Karpas-422 (cell line): ENCODE measurements at regions not wholly inside any gene's neighbourhood (a gene's known extent, or its start where the extent isn't known, plus 50 kb on each side); places are given as distances from the start of the nearest gene placed in this dataset.
"Not testable (repeated sequence)": the region's sequence is repeated elsewhere in the genome, so short reads cannot be mapped to it uniquely, and the experiment has no call there.

Source experiments
- DNase-seq: peaks from one replicate; pipeline ENCODE4 v3.0.0-alpha.2; 2015
- H2AFZ ChIP-seq: fragments of 200-600 bp; sonication (generic); 2 replicates; pipeline ENCODE4 v1.6.1; 2014; ENCODE audit warnings: antibody characterized with exemption, low read length, mixed read lengths
- H3K27ac ChIP-seq: fragments of 200-600 bp; sonication (generic); 2 replicates; pipeline ENCODE4 v1.5.1; 2014; ENCODE audit warnings: mild to moderate bottlenecking, low read length, moderate library complexity
- H3K27me3 ChIP-seq: fragments of 200-600 bp; sonication (generic); 2 replicates; pipeline ENCODE4 v1.6.1; 2014; ENCODE audit warnings: low read length, mixed read lengths
- H3K36me3 ChIP-seq: fragments of 200-600 bp; sonication (generic); 2 replicates; pipeline ENCODE4 v1.6.1; 2014; ENCODE audit warnings: low read length, mixed read lengths; ENCODE audit not compliant: insufficient read depth
- H3K4me1 ChIP-seq: fragments of 200-600 bp; sonication (generic); 2 replicates; pipeline ENCODE4 v1.6.1; 2014; ENCODE audit warnings: mild to moderate bottlenecking, low read length, mixed read lengths
- H3K4me2 ChIP-seq: fragments of 200-600 bp; sonication (generic); 2 replicates; pipeline ENCODE4 v1.6.1; 2014; ENCODE audit warnings: low read length, low read depth, mild to moderate bottlenecking; ENCODE audit not compliant: poor library complexity, severe bottlenecking
- H3K4me3 ChIP-seq: fragments of 200-600 bp; sonication (generic); 2 replicates; pipeline ENCODE4 v1.5.1; 2014; ENCODE audit warnings: mild to moderate bottlenecking, antibody characterized with exemption, low read length, mixed read lengths
- H3K79me2 ChIP-seq: fragments of 200-600 bp; sonication (generic); 2 replicates; pipeline ENCODE4 v1.6.1; 2014; ENCODE audit warnings: mild to moderate bottlenecking, low read length, mixed read lengths
- H3K9ac ChIP-seq: fragments of 200-600 bp; sonication (generic); 2 replicates; pipeline ENCODE4 v1.6.0; 2014; ENCODE audit warnings: low read length
- H3K9me2 ChIP-seq: fragments of 200-600 bp; sonication (generic), shearing (Covaris generic); replicated peaks from 2 replicates; pipeline ENCODE4 v1.6.0; 2014; ENCODE audit warnings: mild to moderate bottlenecking, low read length, moderate library complexity; ENCODE audit not compliant: insufficient read depth
- H3K9me3 ChIP-seq: fragments of 300-700, 200-600 bp; sonication (generic); 2 replicates; pipeline ENCODE4 v1.6.1; 2014; ENCODE audit warnings: low read length, mixed read lengths
- H4K20me1 ChIP-seq: fragments of 200-600 bp; sonication (generic); 2 replicates; pipeline ENCODE4 v1.6.1; 2014; ENCODE audit warnings: mild to moderate bottlenecking, antibody characterized with exemption, low read length, low read depth; ENCODE audit not compliant: insufficient read depth

DNA sequence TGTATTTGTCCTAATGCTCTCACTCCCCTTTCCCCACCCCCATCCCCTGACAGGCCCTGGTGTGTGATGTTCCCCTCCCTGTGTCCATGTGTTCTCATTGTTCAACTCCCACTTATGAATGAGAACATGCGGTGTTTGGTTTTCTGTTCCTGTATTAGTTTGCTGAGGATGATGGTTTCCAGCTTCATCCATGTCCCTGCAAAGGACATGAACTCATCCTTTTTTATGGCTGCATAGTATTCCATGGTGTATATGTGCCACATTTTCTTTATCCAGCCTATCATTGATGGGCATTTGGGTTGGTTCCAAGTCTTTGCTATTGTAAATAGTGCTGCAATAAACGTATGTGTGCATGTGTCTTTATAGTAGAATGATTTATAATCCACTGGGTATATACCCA is 52.3 kb upstream of the BMP5 start:
- H3K4me1 ChIP-seq, H3K27ac ChIP-seq, H4K20me1 ChIP-seq, H3K4me3 ChIP-seq, H3K9ac ChIP-seq, H3K9me3 ChIP-seq, DNase-seq, H3K4me2 ChIP-seq, H3K79me2 ChIP-seq, H3K27me3 ChIP-seq, H2AFZ ChIP-seq, H3K36me3 ChIP-seq, H3K9me2 ChIP-seq: not testable (repeated sequence)

DNA sequence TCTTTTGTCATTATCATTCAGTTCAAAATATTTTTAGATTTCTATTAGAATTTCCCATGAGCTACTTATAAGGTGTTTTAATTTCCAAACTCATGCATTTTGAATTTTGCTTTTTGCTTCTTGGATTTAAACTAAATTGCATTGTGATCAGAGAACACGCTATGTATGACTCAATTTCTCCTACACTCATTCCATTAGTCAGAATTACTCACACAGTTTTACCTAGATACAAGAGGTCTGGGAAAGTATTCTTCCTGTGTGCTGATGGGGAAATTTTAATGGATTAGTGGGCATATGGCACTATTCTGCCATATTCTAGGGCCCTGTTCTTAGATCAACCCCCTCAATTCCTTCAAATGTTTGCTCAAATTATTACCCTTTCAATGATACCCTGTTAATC is 49.9 kb upstream of the BMP5 start:
- Histone ChIP-seq H3K27ac (no peak overlapping the region), H3K4me1 (no peaks in the 10 kb centered on the region), H3K79me2 (no peaks in the 10 kb centered on the region), H3K9me3 (no peaks in the 10 kb centered on the region), H2AFZ (no peak overlapping the region), H3K9ac (no peak overlapping the region), H3K27me3 (no peaks in the 10 kb centered on the region), H3K36me3 (no peaks in the 10 kb centered on the region), H3K9me2 (no peaks in the 10 kb centered on the region), H3K4me3 (no peak overlapping the region), H4K20me1 (no peaks in the 10 kb centered on the region), H3K4me2 (no peak overlapping the region)
- no peak for DNase-seq
